ENCODE measurements at regions not wholly inside any gene's neighbourhood (a gene's known extent, or its start where the extent isn't known, plus 50 kb on each side); places are given as distances from the start of the nearest gene placed in this dataset.

- no peak for TF ChIP-seq ZNF512 (CRISPR knock-in tag; IDR thresholded peaks at IDR 0.05; ENCODE audit: borderline replicate concordance)
- TF ChIP-seq AFF4 (CRISPR knock-in tag; IDR thresholded peaks at IDR 0.05; ENCODE audit: borderline replicate concordance): no peak
- TF ChIP-seq FOXJ3 (CRISPR knock-in tag; IDR thresholded peaks at IDR 0.05; ENCODE audit: borderline replicate concordance): no peak
- peak; percentile 29; the same call in 1 of the 2 replicates for TF ChIP-seq CTCF (IDR thresholded peaks at IDR 0.05)
- Mint-ChIP-seq H3K4me3 (no peak overlapping the region), H3K4me1 (peaks cover 8% of the 10 kb centered on the region), H3K9me3 (peaks cover 5% of the 10 kb centered on the region; the same call in 1 of the 2 replicates), H3K36me3 (no peaks in the 10 kb centered on the region), H3K27me3 (ENCODE audit: low read depth) (no peaks in the 10 kb centered on the region), H3K27ac (no peak overlapping the region)
- ChIA-PET CTCF (interaction anchor here (0.9 to 1.6 kb wide), 3 partner anchors 32 to 86 kb away, joined by 3 to 8 read pairs (median 3); no protein-coding TSS in a partner anchor), POLR2A (no interaction called here)
- peak; percentile 99 for ATAC-seq
- no peak for DNase-seq (ENCODE audit: low spot score)
Observed at GRCh38 chr3:94336046-94336753, 273.3 kb downstream of the NSUN3 start.

- ChIA-PET POLR2A (no interaction called here), CTCF (interaction anchor here (0.6 kb wide), 1 partner anchor 95 kb away, joined by 3 read pairs; no protein-coding TSS in a partner anchor)
- H3K27ac Mint-ChIP-seq: no peak overlapping the region
- DNase-seq (ENCODE audit: low spot score) (no peak), ATAC-seq (no peak)
- H3K36me3 Mint-ChIP-seq: peaks cover 20% of the 10 kb centered on the region
- H3K27me3 Mint-ChIP-seq (ENCODE audit: low read depth): no peaks in the 10 kb centered on the region; the same call in 1 of the 2 replicates
- peaks cover 30% of the 10 kb centered on the region for H3K9me3 Mint-ChIP-seq
- H3K4me3 Mint-ChIP-seq: no peak overlapping the region
- peaks cover 34% of the 10 kb centered on the region for H3K4me1 Mint-ChIP-seq
- TF ChIP-seq ZNF317 (CRISPR knock-in tag; IDR thresholded peaks at IDR 0.05; ENCODE audit: borderline replicate concordance, low read depth) (peak; percentile 95), ATF1 (CRISPR knock-in tag; IDR thresholded peaks at IDR 0.05) (no peak)
Observed at GRCh38 chr3:94345101-94345500, 282.2 kb downstream of the NSUN3 start.

GRCh38 chr3:94349310-94349878 is 286.5 kb downstream of the NSUN3 start:
- H3K36me3 Mint-ChIP-seq: peaks cover 17% of the 10 kb centered on the region
- ATAC-seq (peak; percentile 93), DNase-seq (ENCODE audit: low spot score) (no peak)
- H3K4me1 Mint-ChIP-seq: peaks cover 43% of the 10 kb centered on the region
- TF ChIP-seq SMAD4 (CRISPR knock-in tag; IDR thresholded peaks at IDR 0.05) (no peak), ZNF121 (CRISPR knock-in tag; IDR thresholded peaks at IDR 0.05) (no peak), E2F5 (CRISPR knock-in tag; IDR thresholded peaks at IDR 0.05) (no peak), HMGXB4 (CRISPR knock-in tag; IDR thresholded peaks at IDR 0.05) (no peak), GABPB1 (CRISPR knock-in tag; IDR thresholded peaks at IDR 0.05) (no peak), ZNF532 (CRISPR knock-in tag; IDR thresholded peaks at IDR 0.05; ENCODE audit: borderline replicate concordance) (no peak), NR2C2 (CRISPR knock-in tag; IDR thresholded peaks at IDR 0.05) (no peak), FOXK1 (CRISPR knock-in tag; IDR thresholded peaks at IDR 0.05) (no peak), TP53 (CRISPR knock-in tag; IDR thresholded peaks at IDR 0.05) (no peak)
- no peak overlapping the region for H3K27ac Mint-ChIP-seq
- H3K4me3 Mint-ChIP-seq: no peak overlapping the region
- H3K9me3 Mint-ChIP-seq: peaks cover 25% of the 10 kb centered on the region
- POLR2A ChIA-PET: no interaction called here
- CTCF ChIA-PET: interaction anchor here (3.4 kb wide), 1 partner anchor 100 kb away, joined by 11 read pairs; no protein-coding TSS in a partner anchor
- no peaks in the 10 kb centered on the region; the same call in 1 of the 2 replicates for H3K27me3 Mint-ChIP-seq (ENCODE audit: low read depth)

Data from WTC11 (cell line).